GM19025 (cell line): ENCODE measurements at regions not wholly inside any gene's neighbourhood (a gene's known extent, or its start where the extent isn't known, plus 50 kb on each side); places are given as distances from the start of the nearest gene placed in this dataset.

Experiments used
- ATAC-seq: cut with Tn5 transposase; IDR thresholded peaks from one replicate; pipeline ENCODE4 v1.9.1; 2021; ENCODE audit warnings: mild to moderate bottlenecking, low read depth, moderate library complexity; ENCODE audit not compliant: unreplicated experiment

GRCh38 chr10:34872820-34873219 is 57.7 kb upstream of the PARD3 start:
- no peak for ATAC-seq

- no peak for ATAC-seq
Measured at GRCh38 chr10:34869135-34869836, 54.2 kb upstream of the PARD3 start.

GRCh38 chr10:34868589-34868988 is 53.5 kb upstream of the PARD3 start:
- ATAC-seq: no peak

DNA sequence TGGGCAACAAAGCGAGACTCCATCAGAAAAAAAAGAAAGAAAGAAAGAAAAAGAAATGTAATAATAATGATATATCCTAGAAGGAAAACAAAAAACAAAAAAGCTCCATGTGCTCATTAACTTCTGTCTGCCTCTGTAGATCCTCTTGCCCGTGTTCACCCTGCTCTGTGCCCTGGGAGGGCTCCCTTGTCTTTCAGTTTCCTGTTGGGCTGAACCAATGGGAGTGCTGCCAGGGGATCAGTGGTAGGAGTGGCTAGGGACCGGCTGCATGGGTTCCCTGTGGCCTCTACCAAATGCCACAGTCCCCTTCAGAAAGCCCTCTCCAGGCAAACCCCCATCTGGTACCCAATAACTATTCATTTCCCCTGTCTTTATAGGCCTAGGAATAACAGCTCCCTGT is 51.8 kb upstream of the PARD3 start:
- peak; percentile 60 for ATAC-seq
